HG03558 (cell line): ENCODE measurements at regions not wholly inside any gene's neighbourhood (a gene's known extent, or its start where the extent isn't known, plus 50 kb on each side); places are given as distances from the start of the nearest gene placed in this dataset.

Source experiments
- ATAC-seq: cut with Tn5 transposase; IDR thresholded peaks from one replicate; pipeline ENCODE4 v1.9.1; 2021; ENCODE audit warnings: moderate number of reproducible peaks; ENCODE audit not compliant: unreplicated experiment; ENCODE audit errors: extremely low read depth

DNA sequence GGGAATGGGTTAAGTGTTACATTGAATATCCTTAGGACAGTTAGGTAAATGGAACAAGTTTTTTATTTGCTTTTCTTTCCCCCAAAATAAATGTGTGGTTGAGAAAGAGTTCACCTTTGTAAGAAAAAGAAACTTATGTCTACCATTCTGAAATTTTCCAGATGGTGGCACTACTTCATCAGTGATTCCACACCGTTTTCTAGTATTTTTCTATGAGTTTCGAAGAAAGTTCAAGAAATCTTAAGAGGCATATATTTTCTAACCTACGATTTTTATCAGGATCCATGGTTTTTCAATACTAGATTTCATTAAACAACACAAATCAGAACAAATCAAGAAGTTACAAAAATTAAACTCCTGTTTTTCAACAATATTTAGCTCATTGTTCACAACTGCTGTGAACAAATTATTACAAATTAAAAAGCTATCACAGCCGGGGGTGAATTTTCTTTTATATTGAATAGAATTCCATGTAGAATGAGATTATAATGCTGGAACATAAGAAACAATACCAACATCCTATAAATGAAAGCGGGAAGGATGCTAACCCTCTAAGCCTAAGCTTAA lies 163.1 kb upstream of the NPVF start:
- no peak for ATAC-seq

- ATAC-seq = no peak
Measured at GRCh38 chr7:25391961-25392587, 163.8 kb upstream of the NPVF start.

GRCh38 chr7:25392588-25393338 lies 164.5 kb upstream of the NPVF start:
- no peak for ATAC-seq

GRCh38 chr7:25395976-25396375 lies 167.7 kb upstream of the NPVF start:
- ATAC-seq = no peak

GRCh38 chr7:25396668-25397067 lies 168.4 kb upstream of the NPVF start:
- no peak for ATAC-seq

DNA sequence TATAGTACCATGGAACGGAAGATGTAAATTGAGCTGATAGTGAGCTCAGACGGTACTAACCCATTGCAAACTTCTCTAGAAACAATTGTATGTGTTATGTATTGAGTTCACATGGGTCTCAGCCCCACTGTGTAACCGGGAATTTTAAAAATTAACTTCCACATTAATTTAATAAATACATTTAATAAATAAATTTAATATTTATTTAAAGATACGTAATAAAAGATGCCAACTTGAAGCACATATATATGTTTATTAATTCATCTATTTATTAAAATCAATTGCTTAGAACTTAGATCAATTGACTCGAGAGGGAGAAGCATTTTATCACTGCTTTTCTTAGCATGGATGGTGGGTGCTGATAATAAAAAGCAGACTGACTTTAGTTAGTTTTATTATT lies 170.1 kb upstream of the NPVF start:
- ATAC-seq = no peak

GRCh38 chr7:25399000-25399750 lies 170.9 kb upstream of the NPVF start:
- no peak for ATAC-seq

- no peak for ATAC-seq
Measured at GRCh38 chr7:25402532-25402931, 174.2 kb upstream of the NPVF start.

DNA sequence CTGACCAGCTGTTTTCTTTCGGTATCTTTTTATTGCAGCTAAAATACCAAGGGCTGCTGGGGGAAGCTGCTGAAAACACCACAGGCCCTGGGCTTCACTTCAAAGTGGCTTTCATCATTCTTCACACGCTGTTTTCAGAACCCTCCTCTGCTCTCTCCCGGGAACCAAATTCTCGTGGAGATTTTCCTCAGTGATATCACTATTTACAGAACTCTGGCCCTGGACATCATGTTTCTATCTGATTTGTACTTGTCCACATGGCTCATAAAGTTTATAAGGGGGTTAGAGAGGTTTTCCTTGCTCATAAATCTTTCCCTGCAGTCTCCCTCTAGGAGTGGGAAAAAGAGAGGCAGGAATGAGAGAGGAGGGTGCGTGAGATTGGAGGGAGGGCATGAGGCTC lies 177.4 kb upstream of the NPVF start:
- ATAC-seq = no peak

- no peak for ATAC-seq
Measured at GRCh38 chr7:25407053-25407452, 178.8 kb upstream of the NPVF start.

DNA sequence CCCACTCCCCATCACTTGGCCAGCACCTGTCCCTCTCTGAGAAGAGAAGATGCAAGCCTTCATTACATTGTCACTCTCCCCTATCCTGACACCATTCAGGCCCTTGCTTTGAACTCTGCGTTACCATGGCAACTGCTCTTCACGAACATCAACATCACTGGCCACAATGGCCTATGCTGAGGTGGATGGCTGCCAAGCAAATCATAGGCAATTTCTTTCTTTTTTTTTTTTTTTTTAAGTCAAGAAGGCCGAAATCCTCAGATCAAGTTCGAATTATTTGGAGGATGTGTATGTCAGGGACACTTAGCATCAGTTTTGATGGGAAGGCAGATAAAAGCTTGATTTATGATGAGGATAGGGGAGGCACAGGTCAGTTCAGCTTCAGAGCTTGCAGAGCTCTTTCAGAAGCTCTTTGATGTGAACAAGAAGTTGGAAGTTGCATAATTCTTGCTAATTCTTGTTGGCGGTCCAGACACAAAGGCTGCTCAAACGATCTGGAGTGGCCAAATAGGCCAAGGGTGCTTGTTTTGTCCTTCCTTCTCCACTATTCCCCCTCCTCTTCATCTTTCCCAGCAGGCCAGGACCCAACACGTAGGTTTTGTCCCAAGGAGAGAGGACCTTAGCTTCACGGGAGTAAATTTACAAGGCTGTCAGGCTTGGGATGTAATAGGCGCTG lies 179.9 kb upstream of the NPVF start:
- ATAC-seq = no peak

GRCh38 chr7:25408876-25409275 lies 180.6 kb upstream of the NPVF start:
- no peak for ATAC-seq

- ATAC-seq = no peak
Measured at GRCh38 chr7:25409897-25410636, 181.8 kb upstream of the NPVF start.

GRCh38 chr7:25420771-25421170 lies 192.5 kb upstream of the NPVF start:
- no peak for ATAC-seq

- ATAC-seq = no peak
Measured at GRCh38 chr7:25424113-25424512, 195.8 kb upstream of the NPVF start.

GRCh38 chr7:25424855-25425254 lies 196.6 kb upstream of the NPVF start:
- no peak for ATAC-seq

DNA sequence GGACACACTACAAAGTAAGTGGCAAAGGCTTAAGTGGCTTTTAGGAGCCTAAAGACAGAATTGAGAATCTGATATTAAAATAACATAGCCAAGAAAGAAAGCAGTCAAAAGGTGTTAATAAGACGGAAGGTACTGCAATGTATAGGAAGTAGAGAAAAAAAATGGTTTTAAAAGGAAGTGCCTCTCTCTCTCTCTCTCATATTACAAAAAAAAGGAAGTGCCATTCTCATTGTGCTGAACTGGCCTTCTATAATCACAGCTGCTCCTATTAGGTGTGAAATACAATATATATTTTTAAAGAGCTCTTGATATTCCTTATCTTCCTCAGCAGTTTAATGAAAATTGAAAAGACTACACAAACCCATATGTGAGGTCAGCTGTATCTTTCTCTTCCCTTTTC lies 199.4 kb upstream of the NPVF start:
- ATAC-seq = no peak

GRCh38 chr7:25429731-25430130 lies 201.4 kb upstream of the NPVF start:
- ATAC-seq = no peak

- no peak for ATAC-seq
Measured at GRCh38 chr7:25430200-25430931, 202.1 kb upstream of the NPVF start.
